PC-3 (cell line): ENCODE measurements at regions not wholly inside any gene's neighbourhood (a gene's known extent, or its start where the extent isn't known, plus 50 kb on each side); places are given as distances from the start of the nearest gene placed in this dataset.
"Not testable (repeated sequence)": the region's sequence is repeated elsewhere in the genome, so short reads cannot be mapped to it uniquely, and the experiment has no call there.

Experiments
- ATAC-seq: fragments of 200-7000 bp; cut with Tn5 transposase; 2 replicates; pipeline ENCODE4 v1.9.1; 2020; ENCODE audit warnings: mild to moderate bottlenecking, moderate library complexity
- BruUV-seq: library from RNA; stranded (reverse); fragments of 400-500 nt; replicated peaks from 2 replicates; lab custom pipeline; 2021; lab: Mats Ljungman, UMichigan
- CTCF ChIA-PET: fragments of 300-600 bp; sonication (Branson Sonifier 250); formaldehyde crosslinking; loops from one replicate; lab custom pipeline; 2022; ENCODE audit warnings: antibody characterized with exemption; lab: Charles Lee
- POLR2A ChIA-PET: fragments of 300-600 bp; sonication (Branson Sonifier 250); formaldehyde crosslinking; loops from one replicate; lab custom pipeline; 2022; ENCODE audit warnings: antibody characterized with exemption; ENCODE audit not compliant: unreplicated experiment; lab: Charles Lee
- DNase-seq: peaks from one replicate; pipeline ENCODE4 v3.0.0-alpha.2; 2015
- H2AFZ ChIP-seq: fragments of 300-600 bp; sonication (generic); 2 replicates; pipeline ENCODE4 v1.6.0; 2016; ENCODE audit warnings: antibody characterized with exemption, low read length
- H3F3A ChIP-seq: fragments of 300-600 bp; sonication (generic); one replicate; pipeline ENCODE4 v1.6.0; 2017; ENCODE audit warnings: antibody characterized with exemption, low read length, control low read depth, mild to moderate bottlenecking; ENCODE audit not compliant: unreplicated experiment
- H3K27ac ChIP-seq: fragments of 300-600 bp; sonication (generic); 2 replicates; pipeline ENCODE4 v1.5.1; 2016; ENCODE audit warnings: mild to moderate bottlenecking, low read length
- H3K27me3 ChIP-seq: fragments of 300-600 bp; sonication (generic); 2 replicates; pipeline ENCODE4 v1.6.1; 2016; ENCODE audit warnings: low read length, mixed read lengths
- H3K36me3 ChIP-seq: fragments of 300-600 bp; sonication (generic); 2 replicates; pipeline ENCODE4 v1.6.1; 2016; ENCODE audit warnings: low read depth, mixed run types, low read length, mixed read lengths
- H3K4me1 ChIP-seq: fragments of 300-600 bp; sonication (generic); 2 replicates; pipeline ENCODE4 v1.5.1; 2016; ENCODE audit warnings: low read length; ENCODE audit not compliant: insufficient read depth
- H3K4me2 ChIP-seq: fragments of 300-600 bp; sonication (generic); 2 replicates; pipeline ENCODE4 v1.6.0; 2016; ENCODE audit warnings: low read length
- H3K4me3 ChIP-seq: fragments of 300-600 bp; sonication (generic); 2 replicates; pipeline ENCODE4 v1.5.1; 2016; ENCODE audit warnings: mild to moderate bottlenecking, low read length, mixed read lengths
- H3K79me2 ChIP-seq: fragments of 300-600 bp; sonication (generic); 2 replicates; pipeline ENCODE4 v1.6.1; 2017; ENCODE audit warnings: low read length, mixed read lengths
- H3K9ac ChIP-seq: fragments of 300-600 bp; sonication (generic); 2 replicates; pipeline ENCODE4 v1.6.0; 2016; ENCODE audit warnings: mild to moderate bottlenecking, low read length
- H3K9me2 ChIP-seq: fragments of 300-600 bp; sonication (generic); replicated peaks from 2 replicates; pipeline ENCODE4 v1.6.1; 2016; ENCODE audit warnings: mixed run types, low read length, mixed read lengths
- H3K9me3 ChIP-seq: fragments of 300-600 bp; sonication (generic); 2 replicates; pipeline ENCODE4 v1.6.1; 2016; ENCODE audit warnings: low read length, mixed read lengths
- H4K20me1 ChIP-seq: fragments of 300-600 bp; sonication (generic); 2 replicates; pipeline ENCODE4 v1.6.1; 2016; ENCODE audit warnings: low read length, mixed read lengths
- CTCF ChIP-seq: fragments of 300-600 bp; sonication (generic); conservative IDR thresholded peaks from 2 replicates; pipeline ENCODE4 v1.5.1; 2017; ENCODE audit warnings: antibody characterized with exemption, low read depth, mild to moderate bottlenecking, low read length
- EZH2 ChIP-seq: fragments of 300-600 bp; sonication (generic); IDR thresholded peaks from one replicate; pipeline ENCODE4 v1.6.1; 2017; ENCODE audit warnings: antibody characterized with exemption, mild to moderate bottlenecking, low read length; ENCODE audit not compliant: unreplicated experiment
- EZH2phosphoT487 ChIP-seq: fragments of 300-600 bp; sonication (generic); IDR thresholded peaks from 2 replicates; pipeline ENCODE4 v1.6.1; 2018; ENCODE audit warnings: mild to moderate bottlenecking, antibody characterized with exemption, low read length, borderline replicate concordance
- intact Hi-C: fragments of 100-400 bp; cut with micrococcal nuclease; formaldehyde crosslinking; loops from 2 replicates; pipeline ENCODE4 v1.9.0; 2023

DNA sequence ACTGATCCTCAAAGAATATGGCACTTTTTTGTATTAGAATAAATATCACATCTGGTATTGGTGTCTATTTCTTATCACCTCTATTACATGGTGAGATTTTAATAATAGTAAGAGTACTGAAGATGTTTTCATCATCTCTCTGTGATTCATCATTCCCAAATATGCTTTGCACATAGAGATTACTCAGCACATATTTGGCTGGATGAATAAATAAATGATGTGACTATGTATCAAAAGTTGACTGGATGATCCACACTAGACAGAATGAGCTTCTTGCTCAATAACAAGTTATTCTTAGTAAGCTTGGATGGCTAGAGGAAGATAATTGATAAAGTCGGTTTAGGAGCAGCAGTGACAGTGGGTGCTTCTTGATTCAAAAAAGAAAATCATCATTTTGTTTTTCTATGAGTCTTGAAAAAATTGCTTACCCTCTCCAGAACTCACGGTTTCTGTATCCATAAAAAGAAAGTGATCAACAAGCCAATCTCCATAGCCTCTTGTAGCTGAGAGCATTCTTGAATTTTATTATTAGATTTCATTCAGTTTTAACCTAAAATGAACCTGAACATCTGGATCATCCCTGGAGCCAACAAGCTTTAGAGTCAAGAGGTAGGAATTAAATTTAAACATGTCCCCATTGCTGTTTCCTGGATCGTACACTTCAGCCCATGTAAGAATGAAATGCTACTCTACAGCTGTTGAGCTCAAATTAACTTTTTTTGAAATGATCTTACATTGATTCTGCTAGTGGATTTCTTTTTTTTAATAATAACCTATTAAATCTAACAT is 104.8 kb upstream of the OSTN start:
- Histone ChIP-seq H3K27me3 (no peaks in the 10 kb centered on the region), H3K9me3 (no peaks in the 10 kb centered on the region), H3K9me2 (no peaks in the 10 kb centered on the region), H2AFZ (no peak overlapping the region), H4K20me1 (no peaks in the 10 kb centered on the region), H3K36me3 (no peaks in the 10 kb centered on the region), H3F3A (peaks cover 5% of the 10 kb centered on the region), H3K9ac (no peak overlapping the region), H3K79me2 (no peaks in the 10 kb centered on the region), H3K27ac (no peak overlapping the region), H3K4me1 (peaks cover 14% of the 10 kb centered on the region), H3K4me2 (peak overlapping the region; percentile 24), H3K4me3 (no peak overlapping the region)
- no TSS peak for BruUV-seq
- TF ChIP-seq EZH2, result no peak
- TF ChIP-seq CTCF, result no peak
- no peak for TF ChIP-seq EZH2phosphoT487
- intact Hi-C loops, result loop anchor here (2.0 kb wide), 1 partner anchor 27 kb away; no protein-coding TSS in a partner anchor
- DNase-seq (peak; percentile 90), ATAC-seq (peak; percentile 97)
- POLR2A ChIA-PET, result interaction anchor here (0.6 kb wide), 2 partner anchors 33 to 104 kb away, joined by 3 to 7 read pairs; no protein-coding TSS in a partner anchor
- CTCF ChIA-PET, result no interaction called here

- Histone ChIP-seq H4K20me1 (no peaks in the 10 kb centered on the region), H3K4me2 (no peak overlapping the region), H3K9me3 (no peaks in the 10 kb centered on the region), H3K27me3 (no peaks in the 10 kb centered on the region), H3K4me3 (no peak overlapping the region), H3K36me3 (no peaks in the 10 kb centered on the region), H2AFZ (0 out of 2 replicates have a peak overlapping the region, but pooled peaks have one; percentile 2), H3K79me2 (no peaks in the 10 kb centered on the region), H3K27ac (no peak overlapping the region), H3K9me2 (no peaks in the 10 kb centered on the region), H3K9ac (no peak overlapping the region), H3K4me1 (peaks cover 10% of the 10 kb centered on the region), H3F3A (no peaks in the 10 kb centered on the region)
- peak; percentile 58 for ATAC-seq
- TF ChIP-seq EZH2 (no peak), EZH2phosphoT487 (no peak), CTCF (no peak)
- peak; percentile 63 for DNase-seq
- POLR2A ChIA-PET, result no interaction called here
- CTCF ChIA-PET, result no interaction called here
- no TSS peak for BruUV-seq
- intact Hi-C loops, result loop anchor here (5.0 kb wide), 1 partner anchor 35 kb away; no protein-coding TSS in a partner anchor
These were observed 111.7 kb upstream of the OSTN start for GRCh38 chr3:191087391-191087790.

DNA sequence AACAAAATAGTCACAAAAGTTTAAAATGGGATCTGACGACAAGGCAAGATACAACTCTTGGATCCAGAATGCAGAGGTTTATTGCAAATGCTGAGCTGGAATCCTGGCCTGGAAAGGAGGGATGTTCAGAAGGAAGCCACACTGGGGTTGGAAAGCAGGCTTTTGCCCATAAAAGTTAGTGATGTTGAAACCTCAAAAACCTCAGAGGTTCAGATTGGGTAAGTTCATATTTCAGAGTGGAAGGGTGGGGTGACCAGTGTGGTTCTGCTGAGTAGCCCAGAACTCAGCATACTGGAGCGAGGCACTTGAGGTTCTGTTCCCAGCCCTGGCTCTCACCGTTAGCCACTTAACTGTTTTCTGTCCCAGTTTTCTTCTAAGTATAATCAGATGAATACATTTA is 114.0 kb upstream of the OSTN start:
- no TSS peak for BruUV-seq
- Histone ChIP-seq H4K20me1 (no peaks in the 10 kb centered on the region), H3F3A (no peaks in the 10 kb centered on the region), H3K4me1 (peaks cover 10% of the 10 kb centered on the region), H3K36me3 (no peaks in the 10 kb centered on the region), H3K4me3 (no peak overlapping the region), H3K27ac (no peak overlapping the region), H3K9me3 (no peaks in the 10 kb centered on the region), H3K9me2 (no peaks in the 10 kb centered on the region), H2AFZ (no peak overlapping the region), H3K79me2 (no peaks in the 10 kb centered on the region), H3K9ac (no peak overlapping the region), H3K27me3 (no peaks in the 10 kb centered on the region), H3K4me2 (no peak overlapping the region)
- DNase-seq (peak; percentile 39), ATAC-seq (peak; percentile 53; the same call in 1 of the 2 replicates)
- ChIA-PET CTCF (no interaction called here), POLR2A (no interaction called here)
- TF ChIP-seq EZH2, result no peak
- TF ChIP-seq EZH2phosphoT487, result no peak
- no peak for TF ChIP-seq CTCF
- intact Hi-C loops, result loop anchor here (5.0 kb wide), 1 partner anchor 37 kb away; no protein-coding TSS in a partner anchor

GRCh38 chr3:191078913-191079312 is 120.1 kb upstream of the OSTN start:
- H4K20me1 ChIP-seq, H3K4me3 ChIP-seq, H3K27ac ChIP-seq, intact Hi-C loops, POLR2A ChIA-PET, H3F3A ChIP-seq, DNase-seq, H3K4me2 ChIP-seq, H3K79me2 ChIP-seq, H3K4me1 ChIP-seq, H3K9ac ChIP-seq, ATAC-seq, H3K27me3 ChIP-seq, H3K36me3 ChIP-seq, BruUV-seq, H3K9me2 ChIP-seq, CTCF ChIA-PET, H2AFZ ChIP-seq: not testable (repeated sequence)
- H3K9me3 ChIP-seq, result 0 out of 2 replicates have a peak, but pooled peaks cover 17% of the 10 kb centered on the region
